Esophagus muscularis mucosa (tissue), 4 donors: ENCODE measurements at regions not wholly inside any gene's neighbourhood (a gene's known extent, or its start where the extent isn't known, plus 50 kb on each side); places are given as distances from the start of the nearest gene placed in this dataset.

ENCODE experiments used
- EP300 ChIP-seq: sonication (generic); formaldehyde crosslinking; IDR thresholded peaks from one replicate; pipeline ENCODE4 v1.6.1; 2017; ENCODE audit warnings: antibody characterized with exemption
- POLR2A ChIP-seq: fragments of 450-650 bp; IDR thresholded peaks from one replicate; pipeline ENCODE4 v1.6.1; 2017; ENCODE audit warnings: antibody characterized with exemption, moderate library complexity, mild to moderate bottlenecking, low read depth
- POLR2AphosphoS5 ChIP-seq, 2 donors: sonication (generic); formaldehyde crosslinking; IDR thresholded peaks; one replicate each; pipeline ENCODE4 v1.6.1; 2017; ENCODE audit warnings: antibody characterized with exemption in 2 of 2
- TF ChIP-seq, protein P1 (sequence below), 3 experiments: fragments of 200-600 bp in 2 of 3; fragments of 450-650 bp in 1 of 3; sonication (generic) in 2 of 3; IDR thresholded peaks; one replicate each; pipeline ENCODE4 v1.5.1; 2017 to 2019; ENCODE audit warnings: antibody characterized with exemption in 3 of 3, mild to moderate bottlenecking in 2 of 3, moderate library complexity in 1 of 3

DNA sequence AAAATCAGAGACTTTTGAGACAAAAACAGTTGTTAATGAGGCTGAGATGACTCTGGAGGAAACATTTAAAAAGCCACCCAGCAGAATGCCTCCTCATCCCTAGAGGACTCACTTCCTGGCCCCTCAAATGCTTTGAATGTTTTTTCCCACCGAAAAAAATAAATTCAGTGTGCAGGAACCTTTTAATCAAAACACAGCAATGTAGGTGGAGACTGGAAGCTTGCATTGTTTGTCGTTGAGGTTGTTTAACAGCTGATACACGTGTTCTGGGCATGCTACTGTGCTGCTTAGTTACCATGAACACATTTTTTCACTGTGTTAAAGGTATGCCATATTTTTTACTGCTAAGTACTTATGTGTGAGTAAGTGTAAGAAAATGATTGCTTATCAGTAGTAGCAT lies 65.7 kb upstream of the ADCY2 start:
- TF ChIP-seq, protein P1, sequence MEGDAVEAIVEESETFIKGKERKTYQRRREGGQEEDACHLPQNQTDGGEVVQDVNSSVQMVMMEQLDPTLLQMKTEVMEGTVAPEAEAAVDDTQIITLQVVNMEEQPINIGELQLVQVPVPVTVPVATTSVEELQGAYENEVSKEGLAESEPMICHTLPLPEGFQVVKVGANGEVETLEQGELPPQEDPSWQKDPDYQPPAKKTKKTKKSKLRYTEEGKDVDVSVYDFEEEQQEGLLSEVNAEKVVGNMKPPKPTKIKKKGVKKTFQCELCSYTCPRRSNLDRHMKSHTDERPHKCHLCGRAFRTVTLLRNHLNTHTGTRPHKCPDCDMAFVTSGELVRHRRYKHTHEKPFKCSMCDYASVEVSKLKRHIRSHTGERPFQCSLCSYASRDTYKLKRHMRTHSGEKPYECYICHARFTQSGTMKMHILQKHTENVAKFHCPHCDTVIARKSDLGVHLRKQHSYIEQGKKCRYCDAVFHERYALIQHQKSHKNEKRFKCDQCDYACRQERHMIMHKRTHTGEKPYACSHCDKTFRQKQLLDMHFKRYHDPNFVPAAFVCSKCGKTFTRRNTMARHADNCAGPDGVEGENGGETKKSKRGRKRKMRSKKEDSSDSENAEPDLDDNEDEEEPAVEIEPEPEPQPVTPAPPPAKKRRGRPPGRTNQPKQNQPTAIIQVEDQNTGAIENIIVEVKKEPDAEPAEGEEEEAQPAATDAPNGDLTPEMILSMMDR (IDR thresholded peaks at IDR 0.05): no peak
- TF ChIP-seq POLR2A: no peak
- no peak for TF ChIP-seq EP300
- no peak for TF ChIP-seq POLR2AphosphoS5 (IDR thresholded peaks at IDR 0.05)
